ENCODE measurements at regions not wholly inside any gene's neighbourhood (a gene's known extent, or its start where the extent isn't known, plus 50 kb on each side); places are given as distances from the start of the nearest gene placed in this dataset.

DNA sequence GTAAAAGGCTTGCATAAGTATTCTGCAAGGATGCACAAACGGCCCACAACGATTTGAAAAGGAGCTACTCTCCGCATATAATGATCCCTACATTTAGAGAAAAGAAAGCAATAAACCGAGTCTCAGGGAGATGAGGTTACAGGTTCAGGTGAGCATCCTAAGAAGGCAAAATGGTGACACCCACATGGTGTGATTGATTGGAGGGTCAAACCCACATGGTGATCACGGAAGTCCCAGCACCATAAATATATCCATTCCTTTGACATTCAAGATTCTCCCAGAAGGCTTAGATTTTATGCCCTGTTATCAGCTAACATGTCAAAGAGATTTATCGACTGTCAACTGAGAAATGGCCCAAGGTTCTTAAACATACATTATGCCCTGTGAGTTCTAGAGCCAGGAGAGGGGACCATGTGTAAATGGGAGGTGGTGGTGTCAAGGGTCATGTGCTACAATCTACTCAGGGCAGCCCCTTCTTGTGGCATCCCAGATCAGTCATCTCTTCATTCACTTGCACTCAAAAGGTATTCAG is 282.2 kb downstream of the EMP1 start:
- Mint-ChIP-seq H3K27ac (no peak overlapping the region), H3K4me3 (no peak overlapping the region), H3K9me3 (no peaks in the 10 kb centered on the region), H3K36me3 (no peaks in the 10 kb centered on the region), H3K27me3 (peaks cover 11% of the 10 kb centered on the region), H3K4me1 (no peaks in the 10 kb centered on the region)
- DNase-seq: no peak

DNA sequence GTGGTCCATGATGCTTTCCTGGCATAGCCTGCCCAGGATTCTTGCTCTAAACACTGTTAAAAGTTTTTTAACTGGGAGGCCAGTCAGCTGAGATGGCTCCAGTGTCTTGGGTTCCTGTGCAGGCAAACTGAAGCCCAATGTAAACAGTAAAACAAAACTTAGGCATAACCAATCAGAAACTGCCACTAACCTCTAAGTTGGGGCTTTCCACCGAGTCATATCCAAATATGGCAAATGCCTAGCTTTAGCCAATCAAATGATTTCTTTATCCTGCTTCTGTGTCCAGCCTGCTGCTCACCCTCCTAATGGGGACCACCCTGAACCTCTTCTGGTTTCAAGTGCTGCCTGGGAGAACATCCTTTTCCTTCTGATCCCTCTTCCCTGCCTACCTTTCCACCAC is 277.9 kb downstream of the EMP1 start:
- H3K4me3 Mint-ChIP-seq: no peak overlapping the region
- H3K36me3 Mint-ChIP-seq: no peaks in the 10 kb centered on the region
- H3K4me1 Mint-ChIP-seq: no peaks in the 10 kb centered on the region
- no peak overlapping the region for H3K27ac Mint-ChIP-seq
- no peak for DNase-seq
- peaks cover 16% of the 10 kb centered on the region for H3K27me3 Mint-ChIP-seq
- H3K9me3 Mint-ChIP-seq: no peaks in the 10 kb centered on the region

DNA sequence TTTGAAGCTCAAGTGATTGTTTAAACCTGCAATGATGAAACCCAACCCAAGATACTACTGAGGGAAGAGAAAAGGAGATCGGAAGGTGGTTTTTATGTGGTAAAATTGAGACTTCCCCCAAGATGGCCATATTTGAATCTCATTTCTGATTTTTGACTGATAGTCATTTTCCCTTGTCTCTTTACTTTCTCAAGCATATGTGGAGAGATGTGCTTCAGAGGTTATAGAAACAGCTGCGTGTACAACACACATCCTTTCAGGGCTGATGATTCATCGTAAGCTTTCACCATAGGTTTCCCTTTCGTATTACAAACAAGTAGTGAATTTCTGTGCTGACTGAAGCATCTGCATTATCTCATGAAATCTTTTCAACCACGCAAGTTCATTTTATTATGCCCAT is 276.2 kb downstream of the EMP1 start:
- Mint-ChIP-seq H3K4me3 (no peak overlapping the region), H3K27ac (no peak overlapping the region), H3K27me3 (peaks cover 26% of the 10 kb centered on the region), H3K4me1 (no peaks in the 10 kb centered on the region), H3K9me3 (no peaks in the 10 kb centered on the region), H3K36me3 (no peaks in the 10 kb centered on the region)
- DNase-seq: no peak

DNA sequence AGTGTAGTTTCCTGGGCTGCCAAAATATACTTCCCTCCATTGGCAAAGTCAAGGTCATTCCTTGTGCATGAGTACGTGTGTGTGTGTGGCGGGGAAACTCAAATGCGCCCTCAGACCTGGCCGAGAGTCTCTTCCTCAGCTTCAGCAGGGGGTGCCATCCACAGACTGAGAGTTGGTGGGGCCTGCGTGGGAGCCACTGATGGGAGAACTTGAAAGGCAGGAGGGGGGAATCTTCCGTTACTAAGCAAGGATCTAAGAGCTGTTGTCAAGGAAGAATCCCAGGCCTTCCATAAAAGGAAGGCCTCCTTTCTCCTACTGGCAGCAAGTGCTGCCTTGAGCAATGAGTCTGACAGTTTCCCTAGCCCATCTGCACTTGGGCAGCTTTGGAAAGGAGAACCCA is 274.9 kb downstream of the EMP1 start:
- Mint-ChIP-seq H3K27me3 (peaks cover 23% of the 10 kb centered on the region), H3K9me3 (no peaks in the 10 kb centered on the region), H3K36me3 (no peaks in the 10 kb centered on the region), H3K4me1 (no peaks in the 10 kb centered on the region), H3K4me3 (no peak overlapping the region), H3K27ac (no peak overlapping the region)
- no peak for DNase-seq

DNA sequence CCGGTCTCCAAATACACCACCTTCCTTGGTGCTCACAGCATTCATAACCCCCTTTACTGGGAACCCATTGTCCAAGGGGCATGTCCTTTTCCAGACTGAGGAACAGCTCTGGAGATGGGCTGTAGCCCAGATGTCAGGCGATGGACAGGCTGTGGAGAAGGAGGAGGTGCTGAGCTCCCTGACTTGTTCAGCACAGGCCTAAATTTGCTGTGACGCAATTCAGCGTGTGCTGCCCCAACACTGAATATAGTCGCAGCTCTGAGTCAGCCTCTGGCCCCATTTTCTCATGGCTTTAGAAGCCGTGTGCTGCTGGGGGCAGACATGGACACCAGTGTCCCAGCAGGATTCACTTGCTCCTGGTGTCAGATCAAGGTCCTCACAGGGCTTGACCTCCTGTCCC is 269.1 kb downstream of the EMP1 start:
- Mint-ChIP-seq H3K27me3 (peaks cover 15% of the 10 kb centered on the region), H3K4me3 (no peak overlapping the region), H3K36me3 (no peaks in the 10 kb centered on the region), H3K27ac (no peak overlapping the region), H3K4me1 (no peaks in the 10 kb centered on the region), H3K9me3 (no peaks in the 10 kb centered on the region)
- DNase-seq: no peak

DNA sequence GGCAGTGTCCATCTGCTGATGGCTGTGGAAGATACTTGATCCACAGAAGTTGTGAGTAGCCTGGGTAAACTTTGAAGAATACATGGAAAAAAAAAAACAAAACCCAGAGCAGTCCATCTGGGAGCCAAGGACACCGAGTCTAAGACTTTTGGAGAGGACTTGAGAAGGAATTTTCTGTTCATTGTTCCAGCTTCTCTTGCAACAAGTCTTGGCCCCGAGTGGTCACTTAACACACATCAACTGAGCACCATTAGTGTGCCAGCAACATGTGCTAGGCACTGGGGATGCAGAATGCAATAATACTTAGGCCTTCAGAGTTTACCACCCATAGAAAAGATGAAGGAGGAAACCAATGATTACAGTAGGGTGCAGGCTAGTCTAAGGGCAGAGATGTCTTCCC is 266.7 kb downstream of the EMP1 start:
- H3K27me3 Mint-ChIP-seq: peaks cover 16% of the 10 kb centered on the region
- H3K36me3 Mint-ChIP-seq: no peaks in the 10 kb centered on the region
- H3K9me3 Mint-ChIP-seq: no peaks in the 10 kb centered on the region
- H3K4me1 Mint-ChIP-seq: no peaks in the 10 kb centered on the region
- H3K4me3 Mint-ChIP-seq: no peak overlapping the region
- H3K27ac Mint-ChIP-seq: no peak overlapping the region
- no peak for DNase-seq

DNA sequence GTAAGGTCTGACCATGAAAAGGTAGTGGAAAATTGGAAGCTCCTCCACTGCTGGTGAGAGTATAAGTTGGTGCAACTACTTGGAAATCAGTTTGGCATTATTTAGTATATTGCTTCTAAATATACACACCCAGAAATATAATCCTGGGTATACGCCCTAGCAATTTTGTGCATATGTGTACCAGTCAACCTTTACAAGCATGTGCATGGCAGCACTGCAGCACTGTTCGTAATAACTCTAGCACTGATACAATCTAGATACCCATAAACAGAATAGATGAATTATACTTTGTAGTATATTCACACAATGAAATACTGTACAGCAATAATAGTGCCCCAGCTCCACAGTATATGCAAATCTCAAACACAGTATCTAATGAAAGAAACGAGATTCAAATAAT is 265.9 kb downstream of the EMP1 start:
- peaks cover 13% of the 10 kb centered on the region for H3K27me3 Mint-ChIP-seq
- no peaks in the 10 kb centered on the region for H3K9me3 Mint-ChIP-seq
- no peaks in the 10 kb centered on the region for H3K36me3 Mint-ChIP-seq
- no peaks in the 10 kb centered on the region for H3K4me1 Mint-ChIP-seq
- no peak for DNase-seq
- H3K4me3 Mint-ChIP-seq: no peak overlapping the region
- no peak overlapping the region for H3K27ac Mint-ChIP-seq

DNA sequence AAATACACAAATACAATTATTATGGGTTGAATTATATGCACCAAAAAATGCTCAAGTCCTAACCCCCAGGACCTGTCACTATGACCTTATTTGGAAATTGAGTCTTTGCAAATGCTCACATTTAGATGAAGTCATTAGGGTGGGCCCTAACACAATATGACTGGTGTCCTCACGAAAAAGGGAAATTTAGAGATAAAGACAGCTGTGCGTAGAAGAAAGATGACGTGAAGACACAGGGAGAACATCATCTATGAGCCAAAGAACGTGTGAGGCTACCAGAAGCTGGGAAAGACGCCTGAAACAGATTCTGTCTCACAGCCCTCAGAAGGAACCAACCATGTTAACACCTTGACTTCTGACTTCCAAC is 259.2 kb downstream of the EMP1 start:
- H3K27ac Mint-ChIP-seq: no peak overlapping the region
- H3K36me3 Mint-ChIP-seq: no peaks in the 10 kb centered on the region
- no peaks in the 10 kb centered on the region for H3K9me3 Mint-ChIP-seq
- H3K4me3 Mint-ChIP-seq: no peak overlapping the region
- DNase-seq: no peak
- peaks cover 17% of the 10 kb centered on the region for H3K27me3 Mint-ChIP-seq
- H3K4me1 Mint-ChIP-seq: no peaks in the 10 kb centered on the region

DNA sequence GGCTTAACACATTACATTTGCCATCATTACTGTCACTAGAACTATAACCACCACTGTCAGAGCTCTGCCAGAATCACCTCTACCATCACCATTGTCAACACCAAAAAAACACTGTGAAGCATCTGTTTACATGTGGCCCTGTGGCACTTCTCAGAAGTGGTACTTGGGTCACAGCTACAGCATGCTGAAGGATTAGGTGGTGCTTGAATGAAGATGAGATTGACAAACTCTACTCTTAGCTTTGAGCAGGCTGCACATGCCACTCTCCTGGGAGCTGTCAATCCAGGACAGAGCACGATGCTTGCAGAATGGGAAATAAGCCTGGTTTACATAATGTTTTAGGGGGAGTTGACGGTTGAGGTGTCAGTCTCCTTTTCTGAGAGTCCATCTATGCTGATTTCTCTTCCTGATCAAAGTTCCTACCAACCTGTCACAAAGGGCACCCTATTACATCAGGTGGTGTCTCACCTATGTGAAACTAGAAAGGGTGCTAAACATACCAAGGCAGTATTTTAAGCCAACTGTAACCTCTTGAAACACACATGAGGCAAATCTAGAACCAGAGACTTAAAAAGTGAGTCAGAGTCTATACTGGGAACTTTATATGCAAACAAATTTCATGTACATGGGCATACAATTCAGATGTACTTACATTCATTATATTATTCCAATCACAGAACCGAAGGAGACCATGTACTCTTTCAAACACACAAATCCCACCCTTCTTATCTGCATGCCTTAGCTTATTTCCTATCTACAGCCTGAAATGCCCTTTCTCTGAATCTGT is 258.7 kb downstream of the EMP1 start:
- Mint-ChIP-seq H3K36me3 (no peaks in the 10 kb centered on the region), H3K4me3 (no peak overlapping the region), H3K9me3 (no peaks in the 10 kb centered on the region), H3K27me3 (peaks cover 15% of the 10 kb centered on the region), H3K4me1 (no peaks in the 10 kb centered on the region), H3K27ac (no peak overlapping the region)
- DNase-seq: no peak

DNA sequence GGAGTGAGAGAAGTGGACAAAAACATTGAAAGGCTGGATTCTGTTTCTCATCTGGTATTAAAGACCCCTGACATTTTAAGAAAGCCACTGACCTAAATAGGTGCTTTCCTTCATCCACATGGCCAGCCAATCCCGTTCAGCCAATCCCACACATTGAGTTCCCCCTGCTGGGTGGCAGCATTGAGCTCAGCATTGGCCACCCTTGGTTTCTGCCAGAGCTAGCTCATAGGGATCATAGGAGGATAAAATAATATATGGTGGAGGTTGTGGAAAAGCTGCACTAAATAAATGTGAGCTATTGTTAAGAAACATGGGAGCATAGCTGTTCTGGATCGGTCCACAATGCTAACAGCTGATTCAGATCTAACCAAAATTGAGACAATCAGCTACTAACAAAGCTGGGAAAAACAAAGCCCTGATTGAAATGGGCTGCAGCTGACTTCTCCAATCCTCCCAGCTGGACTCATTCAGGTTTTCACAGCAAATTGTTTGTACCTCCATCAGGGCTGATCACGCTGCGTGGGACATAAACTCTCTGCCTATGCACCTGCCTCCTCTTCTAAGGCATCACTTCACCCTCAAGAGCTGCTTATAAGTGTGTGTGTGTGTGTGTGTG is 256.5 kb downstream of the EMP1 start:
- Mint-ChIP-seq H3K4me3 (no peak overlapping the region), H3K36me3 (no peaks in the 10 kb centered on the region), H3K4me1 (no peaks in the 10 kb centered on the region), H3K27ac (no peak overlapping the region), H3K9me3 (no peaks in the 10 kb centered on the region), H3K27me3 (peaks cover 9% of the 10 kb centered on the region)
- DNase-seq: no peak

DNA sequence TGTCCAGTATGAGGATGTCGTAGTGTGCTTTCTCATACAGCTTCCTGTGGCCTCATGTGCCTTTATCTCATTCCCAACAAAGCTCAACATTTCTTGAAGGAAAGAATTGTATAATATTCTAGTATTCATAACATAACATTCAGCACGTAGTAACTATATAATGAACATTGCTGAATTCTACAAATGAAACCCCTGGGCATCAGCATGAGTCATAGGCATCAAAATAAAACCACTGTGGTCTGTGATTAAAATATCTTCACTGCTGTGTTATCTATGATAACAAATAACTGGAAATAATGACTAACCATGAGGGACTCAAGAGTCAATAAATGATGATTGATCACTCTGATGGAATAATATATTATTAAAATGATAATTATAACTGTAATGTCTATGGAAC is 255.2 kb downstream of the EMP1 start:
- DNase-seq: no peak
- Mint-ChIP-seq H3K36me3 (no peaks in the 10 kb centered on the region), H3K27me3 (peaks cover 5% of the 10 kb centered on the region), H3K4me3 (no peak overlapping the region), H3K4me1 (no peaks in the 10 kb centered on the region), H3K9me3 (no peaks in the 10 kb centered on the region), H3K27ac (no peak overlapping the region)

DNA sequence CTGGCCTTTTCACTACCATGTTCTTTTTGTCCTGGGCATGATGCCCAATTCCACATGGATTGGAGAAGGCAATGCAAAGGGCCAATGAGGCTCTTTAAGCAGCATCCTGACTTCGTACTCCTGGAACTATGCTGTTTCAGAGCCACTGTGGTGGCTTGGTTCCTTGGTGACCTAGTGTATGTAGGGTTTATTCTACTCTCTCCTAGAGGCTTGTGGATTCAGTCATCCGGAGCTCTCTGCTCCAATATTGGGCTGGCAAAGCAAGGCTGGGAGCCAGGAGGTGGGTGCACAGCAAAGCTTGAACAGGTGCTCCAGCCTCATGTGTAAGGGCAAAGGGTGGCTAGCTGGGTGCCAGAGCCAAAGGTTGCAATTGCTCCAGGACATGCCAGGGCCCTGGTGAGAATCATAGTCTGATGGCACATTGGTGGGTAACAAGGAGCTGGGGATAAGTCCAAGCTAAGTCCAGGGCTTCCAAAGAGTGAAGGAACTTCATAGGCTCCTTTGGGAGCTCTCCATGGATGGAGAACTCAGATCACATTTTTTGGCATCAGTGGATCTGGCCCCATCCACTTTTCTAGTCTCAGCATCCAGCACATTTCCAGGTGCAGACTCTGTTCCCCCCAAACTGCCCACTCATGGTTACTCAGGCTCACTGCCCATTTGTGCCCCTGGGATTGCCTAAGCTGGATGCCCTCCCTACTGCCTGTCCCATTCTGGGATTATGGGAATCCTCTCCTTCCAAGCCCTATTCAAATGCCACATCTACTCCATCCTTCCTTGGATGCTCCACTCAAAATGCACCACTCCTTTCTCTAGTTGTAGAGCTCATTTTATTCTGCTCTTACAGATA is 253.9 kb downstream of the EMP1 start:
- DNase-seq: no peak
- H3K4me3 Mint-ChIP-seq: no peak overlapping the region
- H3K9me3 Mint-ChIP-seq: no peaks in the 10 kb centered on the region
- H3K4me1 Mint-ChIP-seq: no peaks in the 10 kb centered on the region
- no peak overlapping the region for H3K27ac Mint-ChIP-seq
- H3K27me3 Mint-ChIP-seq: peaks cover 4% of the 10 kb centered on the region
- no peaks in the 10 kb centered on the region for H3K36me3 Mint-ChIP-seq

DNA sequence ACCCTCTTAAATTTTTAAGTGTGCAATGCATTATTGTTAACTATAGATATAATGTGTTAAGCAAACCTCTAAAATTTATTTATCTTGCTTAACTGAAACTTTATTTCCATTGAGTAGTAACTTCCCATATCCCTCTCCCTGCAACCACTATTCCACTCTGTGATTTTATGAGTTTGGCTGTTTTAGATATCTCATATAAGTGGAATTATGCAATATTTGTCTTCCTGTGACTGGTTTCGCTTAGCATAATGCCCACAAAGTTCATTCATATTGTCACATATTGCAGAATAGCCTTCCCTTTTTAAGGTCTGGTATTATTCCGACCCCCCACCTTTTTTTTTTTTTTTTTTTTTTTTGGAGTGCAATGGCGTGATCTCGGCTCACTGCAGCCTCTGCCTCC is 247.6 kb downstream of the EMP1 start:
- no peak overlapping the region for H3K27ac Mint-ChIP-seq
- H3K9me3 Mint-ChIP-seq: peaks cover 1% of the 10 kb centered on the region
- no peaks in the 10 kb centered on the region for H3K36me3 Mint-ChIP-seq
- H3K27me3 Mint-ChIP-seq: no peaks in the 10 kb centered on the region
- no peaks in the 10 kb centered on the region for H3K4me1 Mint-ChIP-seq
- no peak for DNase-seq
- H3K4me3 Mint-ChIP-seq: no peak overlapping the region

DNA sequence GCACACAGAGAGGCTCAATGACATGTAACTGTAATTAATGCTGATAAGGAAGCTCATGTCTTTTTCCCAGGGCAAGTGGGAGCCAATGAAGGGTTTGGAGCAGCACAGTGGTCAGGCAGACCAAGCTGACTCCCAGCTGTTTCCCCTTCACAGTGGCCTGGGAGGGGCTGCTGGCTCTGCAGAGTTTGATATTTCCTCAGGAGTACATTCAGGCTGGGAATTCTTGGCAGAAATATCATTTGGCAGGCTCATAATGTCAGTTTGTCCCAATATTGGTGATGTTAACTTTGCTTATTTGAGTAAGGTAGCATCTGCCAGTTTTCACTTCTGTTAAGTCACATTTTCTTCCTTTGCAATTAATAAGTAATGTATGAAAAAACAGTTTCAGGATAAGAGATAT is 247.0 kb downstream of the EMP1 start:
- Mint-ChIP-seq H3K27ac (no peak overlapping the region), H3K4me1 (no peaks in the 10 kb centered on the region), H3K36me3 (no peaks in the 10 kb centered on the region), H3K27me3 (no peaks in the 10 kb centered on the region), H3K9me3 (peaks cover 1% of the 10 kb centered on the region), H3K4me3 (no peak overlapping the region)
- DNase-seq: no peak

DNA sequence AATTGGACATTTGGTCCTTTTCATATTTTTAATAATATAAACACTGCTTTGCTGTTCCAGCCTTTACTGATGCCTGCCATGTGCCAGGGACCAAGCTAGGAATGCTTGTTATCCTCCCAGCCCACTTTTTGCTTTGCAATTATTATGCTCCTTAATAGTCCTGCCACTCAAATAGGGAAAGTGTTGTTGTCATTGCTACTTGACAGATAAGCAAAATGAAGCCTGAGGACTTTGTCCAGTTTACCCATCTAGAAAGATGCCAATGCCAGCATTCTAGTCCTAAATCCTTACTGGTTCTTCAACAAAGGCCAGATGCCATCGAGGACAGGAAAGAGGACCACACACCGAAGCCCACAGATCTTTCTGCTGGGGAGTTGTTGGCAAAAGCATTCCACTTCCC is 246.5 kb downstream of the EMP1 start:
- no peaks in the 10 kb centered on the region for H3K36me3 Mint-ChIP-seq
- no peak overlapping the region for H3K27ac Mint-ChIP-seq
- peaks cover 1% of the 10 kb centered on the region for H3K9me3 Mint-ChIP-seq
- no peak overlapping the region for H3K4me3 Mint-ChIP-seq
- H3K27me3 Mint-ChIP-seq: no peaks in the 10 kb centered on the region
- no peak for DNase-seq
- H3K4me1 Mint-ChIP-seq: no peaks in the 10 kb centered on the region

All from activated naive CD8-positive, alpha-beta T cell treated with anti-CD3 and anti-CD28 coated beads for 36 hours (primary cell).